GM23338 (cell line): ENCODE measurements at regions not wholly inside any gene's neighbourhood (a gene's known extent, or its start where the extent isn't known, plus 50 kb on each side); places are given as distances from the start of the nearest gene placed in this dataset.

Experiments
- ATAC-seq: fragments of 200-7000 bp; cut with Tn5 transposase; 3 replicates; pipeline ENCODE4 v1.9.1; 2020
- DNase-seq: peaks from one replicate; pipeline ENCODE4 v3.0.0-alpha.2; 2015; ENCODE audit warnings: low spot score
- H2AFZ ChIP-seq: fragments of 200-600 bp; sonication (generic); 2 replicates; pipeline ENCODE4 v1.8.0; 2016; ENCODE audit warnings: antibody characterized with exemption, mild to moderate bottlenecking, moderate library complexity
- H3F3A ChIP-seq: fragments of 200-600 bp; sonication (generic); replicated peaks from 2 replicates; pipeline ENCODE4 v1.8.0; 2017; ENCODE audit warnings: antibody characterized with exemption, mixed run types, low read depth
- H3K27ac ChIP-seq: fragments of 200-600 bp; sonication (generic); 2 replicates; pipeline ENCODE4 v1.6.1; 2016; ENCODE audit warnings: low read depth
- H3K27me3 ChIP-seq: fragments of 200-600 bp; sonication (generic); 2 replicates; pipeline ENCODE4 v1.8.0; 2016; ENCODE audit warnings: mild to moderate bottlenecking, mixed run types, moderate library complexity; ENCODE audit not compliant: insufficient read depth
- H3K36me3 ChIP-seq: fragments of 200-600 bp; sonication (generic); 2 replicates; pipeline ENCODE4 v1.8.0; 2016; ENCODE audit warnings: mild to moderate bottlenecking; ENCODE audit not compliant: insufficient read depth
- H3K4me1 ChIP-seq: fragments of 200-600 bp; sonication (generic); 2 replicates; pipeline ENCODE4 v1.8.0; 2016; ENCODE audit warnings: mild to moderate bottlenecking, moderate library complexity; ENCODE audit not compliant: insufficient read depth
- H3K4me2 ChIP-seq: fragments of 200-600 bp; sonication (generic); 2 replicates; pipeline ENCODE4 v1.7.1; 2017; ENCODE audit warnings: mixed run types
- H3K4me3 ChIP-seq: fragments of 200-600 bp; sonication (generic); 2 replicates; pipeline ENCODE4 v1.6.1; 2016; ENCODE audit warnings: mixed run types
- H3K79me2 ChIP-seq: fragments of 200-600 bp; sonication (generic); replicated peaks from 2 replicates; pipeline ENCODE4 v1.8.0; 2017; ENCODE audit warnings: mild to moderate bottlenecking; ENCODE audit not compliant: insufficient read depth
- H3K9me2 ChIP-seq: fragments of 200-600 bp; sonication (generic); 2 replicates; pipeline ENCODE4 v1.8.0; 2017; ENCODE audit not compliant: insufficient read depth
- H4K20me1 ChIP-seq: fragments of 200-600 bp; sonication (generic); replicated peaks from 2 replicates; pipeline ENCODE4 v1.8.0; 2017; ENCODE audit warnings: mild to moderate bottlenecking; ENCODE audit not compliant: insufficient read depth
- H3K27ac Mint-ChIP-seq: 2 replicates; pipeline ENCODE4 v1.8.0; 2020; ENCODE audit warnings: inconsistent platforms, mild to moderate bottlenecking, moderate library complexity, mixed read lengths
- H3K27me3 Mint-ChIP-seq: 3 replicates; pipeline ENCODE4 v1.8.0; 2022; ENCODE audit warnings: low read depth, mild to moderate bottlenecking, moderate library complexity, mixed read lengths, inconsistent platforms; ENCODE audit not compliant: insufficient read depth, poor library complexity
- H3K36me3 Mint-ChIP-seq: 3 replicates; pipeline ENCODE4 v1.8.0; 2021; ENCODE audit warnings: low read depth, mild to moderate bottlenecking, inconsistent platforms, moderate library complexity, mixed read lengths
- H3K4me1 Mint-ChIP-seq: 3 replicates; pipeline ENCODE4 v1.8.0; 2020; ENCODE audit warnings: mild to moderate bottlenecking, inconsistent platforms, mixed read lengths
- H3K4me3 Mint-ChIP-seq: 3 replicates; pipeline ENCODE4 v1.8.0; 2021; ENCODE audit warnings: moderate library complexity, mild to moderate bottlenecking, inconsistent platforms, mixed read lengths
- H3K9me3 Mint-ChIP-seq: 3 replicates; pipeline ENCODE4 v1.8.0; 2020; ENCODE audit warnings: moderate library complexity, mild to moderate bottlenecking, inconsistent platforms, mixed read lengths
- CREB1 ChIP-seq: fragments of 250-450 bp; sonication (Bioruptor Pico); IDR thresholded peaks from 2 replicates; pipeline ENCODE4 v1.5.0; 2020; ENCODE audit warnings: low read depth, mild to moderate bottlenecking, moderate library complexity
- ETS1 ChIP-seq: IDR thresholded peaks from 2 replicates; pipeline ENCODE4 v1.6.1; 2016; ENCODE audit warnings: antibody characterized with exemption
- EZH2 ChIP-seq: fragments of 200-600 bp; sonication (generic); IDR thresholded peaks from one replicate; pipeline ENCODE4 v1.8.0; 2017; ENCODE audit warnings: antibody characterized with exemption, mild to moderate bottlenecking, low read depth; ENCODE audit not compliant: unreplicated experiment
- JUNB ChIP-seq: IDR thresholded peaks from one replicate; pipeline ENCODE4 v1.6.1; 2016; ENCODE audit warnings: antibody characterized with exemption; ENCODE audit not compliant: unreplicated experiment
- REST ChIP-seq: IDR thresholded peaks from one replicate; pipeline ENCODE4 v1.6.1; 2018; ENCODE audit warnings: antibody characterized with exemption; ENCODE audit not compliant: unreplicated experiment
- STAT1 ChIP-seq: IDR thresholded peaks from one replicate; pipeline ENCODE4 v1.6.1; 2016; ENCODE audit warnings: antibody characterized with exemption; ENCODE audit not compliant: unreplicated experiment
- ZNF331 ChIP-seq: fragments of 250-450 bp; sonication (Bioruptor Pico); IDR thresholded peaks from 2 replicates; pipeline ENCODE4 v1.5.0; 2020; ENCODE audit warnings: low read depth, mild to moderate bottlenecking, moderate library complexity
- ZNF462 ChIP-seq: fragments of 250-450 bp; sonication (Bioruptor Pico); IDR thresholded peaks from 2 replicates; pipeline ENCODE4 v1.5.0; 2020; ENCODE audit warnings: mild to moderate bottlenecking, moderate library complexity

- peaks cover 35% of the 10 kb centered on the region for H3K9me3 Mint-ChIP-seq
- no peaks in the 10 kb centered on the region for H3K4me1 Mint-ChIP-seq
These were observed 488.7 kb downstream of the RSL24D1 start for GRCh38 chr15:54707805-54708752.

More at GRCh38 chr15:54707805-54708752, 488.7 kb downstream of the RSL24D1 start:
- Histone ChIP-seq H3K9me2 (no peaks in the 10 kb centered on the region), H3K27me3 (no peaks in the 10 kb centered on the region), H3K4me1 (no peaks in the 10 kb centered on the region), H3K4me3 (no peak overlapping the region), H2AFZ (no peak overlapping the region), H3K36me3 (no peaks in the 10 kb centered on the region), H3F3A (no peaks in the 10 kb centered on the region), H4K20me1 (no peaks in the 10 kb centered on the region), H3K27ac (no peak overlapping the region), H3K79me2 (no peaks in the 10 kb centered on the region), H3K4me2 (no peak overlapping the region)
- H3K36me3 Mint-ChIP-seq = no peaks in the 10 kb centered on the region
- no peak overlapping the region for H3K27ac Mint-ChIP-seq
- DNase-seq (no peak), ATAC-seq (peak; percentile 63; the same call in 2 of the 3 replicates)
- peaks cover 1% of the 10 kb centered on the region for H3K27me3 Mint-ChIP-seq
- TF ChIP-seq EZH2 (no peak), ZNF462 (CRISPR knock-in tag) (no peak), JUNB (no peak), STAT1 (no peak), ZNF331 (no peak), CREB1 (no peak), ETS1 (no peak), REST (no peak)
- H3K4me3 Mint-ChIP-seq = no peak overlapping the region
